H1 (cell line): ENCODE measurements at regions not wholly inside any gene's neighbourhood (a gene's known extent, or its start where the extent isn't known, plus 50 kb on each side); places are given as distances from the start of the nearest gene placed in this dataset.

Experiments used
- BACH1 ChIP-seq: IDR thresholded peaks from 2 replicates; pipeline ENCODE4 v1.6.1; 2012; ENCODE audit warnings: low read length, improper control_type of control experiment
- CEBPB ChIP-seq: IDR thresholded peaks from 2 replicates; pipeline ENCODE4 v1.6.1; 2012; ENCODE audit warnings: low read depth, low read length
- CHD1 ChIP-seq: IDR thresholded peaks from 2 replicates; pipeline ENCODE4 v1.6.1; 2012; ENCODE audit warnings: low read depth, low read length, improper control_type of control experiment
- CTCF ChIP-seq, 3 experiments: IDR thresholded peaks; 1 replicate in 2 of 3; 2 replicates in 1 of 3; pipeline versions ENCODE4 v1.5.1 to v1.6.1; 2011; ENCODE audit warnings: low read length in 3 of 3, mild to moderate bottlenecking in 3 of 3, inconsistent platforms in 2 of 3, low read depth in 1 of 3, moderate library complexity in 1 of 3; ENCODE audit not compliant: insufficient read depth in 1 of 3; ENCODE audit errors: control extremely low read depth in 1 of 3
- GABPA ChIP-seq: IDR thresholded peaks from 2 replicates; pipeline ENCODE4 v1.6.1; 2011; ENCODE audit warnings: mild to moderate bottlenecking, low read length, moderate library complexity, borderline replicate concordance; ENCODE audit not compliant: insufficient read depth
- MAFK ChIP-seq: IDR thresholded peaks from 2 replicates; pipeline ENCODE4 v1.6.1; 2012; ENCODE audit warnings: low read depth, mild to moderate bottlenecking, improper control_type of control experiment, low read length
- MAX ChIP-seq: IDR thresholded peaks from 2 replicates; pipeline ENCODE4 v1.6.1; 2012; ENCODE audit warnings: inconsistent platforms
- SIRT6 ChIP-seq: IDR thresholded peaks from one replicate; pipeline ENCODE4 v1.7.1; 2012; ENCODE audit warnings: low read length, inconsistent platforms
- SRF ChIP-seq: IDR thresholded peaks from 2 replicates; pipeline ENCODE4 v1.6.1; 2011; ENCODE audit warnings: mild to moderate bottlenecking, low read depth, low read length, moderate library complexity
- ZNF274 ChIP-seq: IDR thresholded peaks from 2 replicates; pipeline ENCODE4 v1.7.0; 2012; ENCODE audit warnings: low read length, borderline replicate concordance; ENCODE audit errors: extremely low read depth
- TF ChIP-seq, protein P1 (sequence below): IDR thresholded peaks from 2 replicates; pipeline ENCODE4 v1.6.1; 2011; ENCODE audit warnings: low read length, improper control_type of control experiment

DNA sequence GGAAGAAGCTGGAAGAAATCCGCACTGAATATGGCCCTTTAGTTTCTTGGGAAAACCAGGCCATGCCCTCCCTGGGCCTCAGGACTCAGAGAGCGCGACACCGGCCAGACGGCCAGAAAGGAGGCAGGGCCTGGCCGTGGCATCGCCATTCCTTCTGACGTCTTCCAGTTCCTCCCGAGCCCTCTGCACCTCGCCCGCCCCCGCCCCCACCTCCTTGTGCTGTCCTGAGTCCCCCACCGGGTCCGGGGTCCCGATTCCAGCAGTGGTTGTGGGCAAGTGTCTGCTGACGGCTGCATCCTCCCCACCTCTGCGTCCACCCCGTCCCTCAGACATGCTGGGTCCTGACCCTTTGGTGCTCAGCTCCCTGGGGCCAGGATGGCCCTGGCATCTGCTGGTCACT is 312.1 kb upstream of the SHH start:
- TF ChIP-seq CTCF (IDR thresholded peaks at IDR 0.05; ENCODE audit: control extremely low read depth in 1 of 3, insufficient read depth in 1 of 3, low read depth in 1 of 3, low read length in 3 of 3) (no peak), GABPA (no peak), SIRT6 (no peak), MAX (no peak), CEBPB (no peak), CHD1 (no peak), MAFK (no peak), BACH1 (no peak), ZNF274 (no peak), SRF (no peak)
- TF ChIP-seq, protein P1, sequence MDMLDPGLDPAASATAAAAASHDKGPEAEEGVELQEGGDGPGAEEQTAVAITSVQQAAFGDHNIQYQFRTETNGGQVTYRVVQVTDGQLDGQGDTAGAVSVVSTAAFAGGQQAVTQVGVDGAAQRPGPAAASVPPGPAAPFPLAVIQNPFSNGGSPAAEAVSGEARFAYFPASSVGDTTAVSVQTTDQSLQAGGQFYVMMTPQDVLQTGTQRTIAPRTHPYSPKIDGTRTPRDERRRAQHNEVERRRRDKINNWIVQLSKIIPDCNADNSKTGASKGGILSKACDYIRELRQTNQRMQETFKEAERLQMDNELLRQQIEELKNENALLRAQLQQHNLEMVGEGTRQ, result no peak
